Fibroblast of lung (primary cell): ENCODE measurements at regions not wholly inside any gene's neighbourhood (a gene's known extent, or its start where the extent isn't known, plus 50 kb on each side); places are given as distances from the start of the nearest gene placed in this dataset.

ENCODE experiments used
- DNase-seq, 2 donors: peaks; one replicate each; pipeline versions ENCODE4 v3.0.0 to v3.0.0-alpha.2; 2010; ENCODE audit warnings: low read depth in 2 of 2
- H2AFZ ChIP-seq: 2 replicates; pipeline ENCODE4 v1.5.1; 2012; ENCODE audit warnings: low read length, control low read depth, inconsistent platforms
- H3K27ac ChIP-seq: 2 replicates; pipeline ENCODE4 v1.5.1; 2011; ENCODE audit warnings: low read length, control low read depth; ENCODE audit not compliant: insufficient read depth
- H3K27me3 ChIP-seq: 2 replicates; pipeline ENCODE4 v1.5.1; 2011; ENCODE audit warnings: mild to moderate bottlenecking, low read length; ENCODE audit not compliant: control insufficient read depth, insufficient read depth
- H3K36me3 ChIP-seq: 2 replicates; pipeline ENCODE4 v1.5.1; 2011; ENCODE audit warnings: low read length; ENCODE audit not compliant: control insufficient read depth, insufficient read depth
- H3K4me1 ChIP-seq: 2 replicates; pipeline ENCODE4 v1.5.1; 2011; ENCODE audit warnings: low read length; ENCODE audit not compliant: control insufficient read depth, insufficient read depth; ENCODE audit errors: extremely low read depth
- H3K4me2 ChIP-seq: 2 replicates; pipeline ENCODE4 v1.5.1; 2011; ENCODE audit warnings: low read length, control low read depth; ENCODE audit not compliant: insufficient read depth; ENCODE audit errors: extremely low read depth
- H3K4me3 ChIP-seq, 4 experiments: fragments of 200-600 bp in 1 of 4; sonication (generic) in 1 of 4; replicated peaks in 1 of 4; 2 replicates each; pipeline ENCODE4 v1.5.1; 2011 to 2016; ENCODE audit warnings: low read length in 4 of 4, low read depth in 3 of 4, mild to moderate bottlenecking in 3 of 4, control low read depth in 2 of 4, inconsistent platforms in 1 of 4, mixed read lengths in 1 of 4; ENCODE audit not compliant: insufficient read depth in 1 of 4; ENCODE audit errors: control extremely low read depth in 1 of 4
- H3K79me2 ChIP-seq: 2 replicates; pipeline ENCODE4 v1.5.1; 2012; ENCODE audit warnings: mild to moderate bottlenecking, low read length, inconsistent platforms; ENCODE audit not compliant: control insufficient read depth, insufficient read depth
- H3K9ac ChIP-seq: 2 replicates; pipeline ENCODE4 v1.5.1; 2011; ENCODE audit warnings: mild to moderate bottlenecking, low read length, control low read depth; ENCODE audit not compliant: insufficient read depth
- H3K9me3 ChIP-seq: 2 replicates; pipeline ENCODE4 v1.5.1; 2012; ENCODE audit warnings: low read depth, low read length; ENCODE audit not compliant: control insufficient read depth, insufficient read depth
- H4K20me1 ChIP-seq: 2 replicates; pipeline ENCODE4 v1.5.1; 2011; ENCODE audit warnings: low read length; ENCODE audit not compliant: control insufficient read depth, insufficient read depth; ENCODE audit errors: extremely low read depth
- CTCF ChIP-seq, 2 donors: IDR thresholded peaks in 1 of 2; conservative IDR thresholded peaks in 1 of 2; 1 replicate in 1 of 2; 2 replicates in 1 of 2; pipeline ENCODE4 v1.5.1; 2011 to 2012; ENCODE audit warnings: low read length in 2 of 2, control low read depth in 1 of 2, inconsistent platforms in 1 of 2, low read depth in 1 of 2, mild to moderate bottlenecking in 1 of 2
- EZH2 ChIP-seq: IDR thresholded peaks from 2 replicates; pipeline ENCODE4 v1.5.1; 2012; ENCODE audit warnings: low read length, control low read depth, mild to moderate bottlenecking; ENCODE audit errors: missing control alignments

DNA sequence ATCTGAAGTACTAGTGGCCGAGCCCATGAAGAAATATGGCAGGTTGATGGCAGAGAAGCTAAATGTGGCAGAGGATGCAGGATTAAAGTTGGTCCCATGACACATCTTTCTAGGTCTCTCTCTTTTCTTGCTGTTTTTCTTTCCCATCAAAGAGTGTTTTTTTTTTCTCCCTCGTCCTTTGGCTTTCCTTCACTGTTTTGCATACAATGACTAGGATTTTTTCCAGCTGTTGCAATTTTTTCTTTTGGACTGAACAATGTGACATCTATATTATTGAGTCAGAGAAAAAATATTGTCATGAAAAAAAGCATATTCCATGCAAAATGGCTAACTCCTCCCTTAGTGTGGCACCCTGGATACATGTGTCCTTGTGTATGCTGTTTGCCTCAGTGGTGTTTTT is 939.5 kb upstream of the FANCL start:
- no peak overlapping the region for H2AFZ ChIP-seq
- no peaks in the 10 kb centered on the region for H3K27me3 ChIP-seq
- H3K27ac ChIP-seq: no peak overlapping the region
- no peaks in the 10 kb centered on the region for H3K9me3 ChIP-seq
- H4K20me1 ChIP-seq: no peaks in the 10 kb centered on the region
- no peak overlapping the region for H3K9ac ChIP-seq
- H3K4me1 ChIP-seq: no peaks in the 10 kb centered on the region
- H3K79me2 ChIP-seq: no peaks in the 10 kb centered on the region
- H3K36me3 ChIP-seq: no peaks in the 10 kb centered on the region
- no peak overlapping the region for H3K4me3 ChIP-seq
- DNase-seq: no peak
- TF ChIP-seq EZH2 (no peak), CTCF (conservative IDR thresholded peaks at IDR 0.05 in 1 of 2, IDR thresholded peaks at IDR 0.05 in 1 of 2; ENCODE audit: low read depth in 1 of 2, low read length in 2 of 2) (no peak)
- no peak overlapping the region for H3K4me2 ChIP-seq

DNA sequence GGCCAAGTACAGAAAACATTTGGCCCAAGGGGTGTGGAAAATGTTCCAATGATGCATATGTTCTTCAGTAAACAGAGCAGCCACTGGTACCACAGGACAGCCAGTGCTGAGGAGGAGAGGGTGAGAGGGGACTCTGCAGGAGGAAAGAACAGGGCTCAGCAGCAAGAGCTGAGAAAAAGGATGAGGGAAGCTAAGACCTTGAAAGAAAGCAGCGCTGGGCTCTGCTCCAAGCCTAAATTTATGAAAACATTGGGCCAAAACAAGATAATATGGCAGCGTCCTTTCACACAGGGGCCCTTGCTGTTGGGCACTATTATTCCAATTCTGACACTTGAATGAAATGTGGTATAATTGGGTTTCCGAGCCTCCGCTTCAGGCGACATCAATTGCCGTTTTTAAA is 939.0 kb upstream of the FANCL start:
- no peaks in the 10 kb centered on the region for H4K20me1 ChIP-seq
- no peaks in the 10 kb centered on the region for H3K27me3 ChIP-seq
- H3K36me3 ChIP-seq: no peaks in the 10 kb centered on the region
- H3K27ac ChIP-seq: no peak overlapping the region
- no peak overlapping the region for H3K4me2 ChIP-seq
- TF ChIP-seq CTCF (conservative IDR thresholded peaks at IDR 0.05 in 1 of 2, IDR thresholded peaks at IDR 0.05 in 1 of 2; ENCODE audit: low read depth in 1 of 2, low read length in 2 of 2) (no peak), EZH2 (no peak)
- no peak overlapping the region for H3K9ac ChIP-seq
- H3K4me3 ChIP-seq: no peak overlapping the region
- DNase-seq: no peak
- no peak overlapping the region for H2AFZ ChIP-seq
- H3K9me3 ChIP-seq: no peaks in the 10 kb centered on the region
- H3K4me1 ChIP-seq: no peaks in the 10 kb centered on the region
- H3K79me2 ChIP-seq: no peaks in the 10 kb centered on the region

DNA sequence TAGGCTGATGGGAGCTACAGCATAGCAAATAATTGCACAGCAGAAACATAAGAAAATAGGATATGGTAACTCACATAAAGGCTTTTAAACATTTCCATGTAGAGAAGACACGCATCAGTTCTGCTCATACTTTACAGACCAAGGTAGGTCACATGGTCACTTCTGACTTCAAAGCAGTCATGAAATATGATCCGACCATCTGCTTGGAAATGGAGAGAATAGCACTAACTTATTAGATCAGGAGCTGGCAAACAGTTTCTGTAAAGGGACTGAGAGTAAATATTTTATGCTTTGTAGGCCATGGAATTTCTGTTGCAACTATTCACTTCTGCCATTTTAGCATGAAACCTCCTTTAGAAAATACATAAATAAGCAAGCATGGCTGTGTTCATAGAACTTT is 936.6 kb upstream of the FANCL start:
- DNase-seq: no peak
- H3K9me3 ChIP-seq: no peaks in the 10 kb centered on the region
- H3K27me3 ChIP-seq: no peaks in the 10 kb centered on the region
- H3K36me3 ChIP-seq: no peaks in the 10 kb centered on the region
- no peak overlapping the region for H3K4me3 ChIP-seq
- no peaks in the 10 kb centered on the region for H4K20me1 ChIP-seq
- no peak overlapping the region for H3K9ac ChIP-seq
- H3K27ac ChIP-seq: no peak overlapping the region
- H3K79me2 ChIP-seq: no peaks in the 10 kb centered on the region
- H3K4me1 ChIP-seq: no peaks in the 10 kb centered on the region
- TF ChIP-seq CTCF (conservative IDR thresholded peaks at IDR 0.05 in 1 of 2, IDR thresholded peaks at IDR 0.05 in 1 of 2; ENCODE audit: low read depth in 1 of 2, low read length in 2 of 2) (no peak), EZH2 (no peak)
- no peak overlapping the region for H3K4me2 ChIP-seq
- H2AFZ ChIP-seq: no peak overlapping the region
